22Rv1 (cell line): ENCODE measurements at regions not wholly inside any gene's neighbourhood (a gene's known extent, or its start where the extent isn't known, plus 50 kb on each side); places are given as distances from the start of the nearest gene placed in this dataset.

Experiments
- ZFX ChIP-seq: fragments of 450-650 bp; IDR thresholded peaks from 2 replicates; pipeline ENCODE4 v1.6.1; 2017; ENCODE audit warnings: antibody characterized with exemption, borderline replicate concordance
- TF ChIP-seq, protein P1 (sequence below): fragments of 450-650 bp; IDR thresholded peaks from 2 replicates; pipeline ENCODE4 v1.5.1; 2017; ENCODE audit warnings: mild to moderate bottlenecking

DNA sequence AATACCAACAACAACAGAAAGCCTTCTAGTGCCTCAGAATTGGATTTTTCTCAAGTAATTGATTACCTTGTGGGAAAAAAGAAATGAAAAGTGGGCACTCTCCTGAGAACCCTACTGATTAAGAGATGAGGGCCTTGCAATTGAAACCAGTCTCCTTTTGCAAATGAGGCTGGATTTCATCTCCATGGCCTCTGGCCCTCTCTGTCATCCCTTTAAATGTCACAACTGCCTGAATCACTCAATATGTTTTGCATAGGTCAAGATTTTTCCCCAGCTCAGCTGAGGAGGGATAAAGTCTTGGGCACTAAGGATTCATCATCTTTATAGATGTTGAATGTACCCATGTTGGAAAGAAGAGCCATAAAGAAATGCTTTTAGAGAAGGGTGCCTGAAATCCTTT, 166.4 kb downstream of the RMST start:
- TF ChIP-seq, protein P1, sequence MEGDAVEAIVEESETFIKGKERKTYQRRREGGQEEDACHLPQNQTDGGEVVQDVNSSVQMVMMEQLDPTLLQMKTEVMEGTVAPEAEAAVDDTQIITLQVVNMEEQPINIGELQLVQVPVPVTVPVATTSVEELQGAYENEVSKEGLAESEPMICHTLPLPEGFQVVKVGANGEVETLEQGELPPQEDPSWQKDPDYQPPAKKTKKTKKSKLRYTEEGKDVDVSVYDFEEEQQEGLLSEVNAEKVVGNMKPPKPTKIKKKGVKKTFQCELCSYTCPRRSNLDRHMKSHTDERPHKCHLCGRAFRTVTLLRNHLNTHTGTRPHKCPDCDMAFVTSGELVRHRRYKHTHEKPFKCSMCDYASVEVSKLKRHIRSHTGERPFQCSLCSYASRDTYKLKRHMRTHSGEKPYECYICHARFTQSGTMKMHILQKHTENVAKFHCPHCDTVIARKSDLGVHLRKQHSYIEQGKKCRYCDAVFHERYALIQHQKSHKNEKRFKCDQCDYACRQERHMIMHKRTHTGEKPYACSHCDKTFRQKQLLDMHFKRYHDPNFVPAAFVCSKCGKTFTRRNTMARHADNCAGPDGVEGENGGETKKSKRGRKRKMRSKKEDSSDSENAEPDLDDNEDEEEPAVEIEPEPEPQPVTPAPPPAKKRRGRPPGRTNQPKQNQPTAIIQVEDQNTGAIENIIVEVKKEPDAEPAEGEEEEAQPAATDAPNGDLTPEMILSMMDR = no peak
- no peak for TF ChIP-seq ZFX
